WI38 (cell line): ENCODE measurements at regions not wholly inside any gene's neighbourhood (a gene's known extent, or its start where the extent isn't known, plus 50 kb on each side); places are given as distances from the start of the nearest gene placed in this dataset.

Experiments used
- H3K4me3 ChIP-seq: 2 replicates; pipeline ENCODE4 v1.5.1; 2011; ENCODE audit warnings: low read depth, mild to moderate bottlenecking, control low read depth, low read length
- TF ChIP-seq, protein P1 (sequence below): IDR thresholded peaks from 2 replicates; pipeline ENCODE4 v1.5.1; 2012; ENCODE audit warnings: low read depth, mild to moderate bottlenecking, control low read depth, low read length

GRCh38 chr1:209010475-209011230 lies 572.9 kb upstream of the CAMK1G start:
- TF ChIP-seq, protein P1, sequence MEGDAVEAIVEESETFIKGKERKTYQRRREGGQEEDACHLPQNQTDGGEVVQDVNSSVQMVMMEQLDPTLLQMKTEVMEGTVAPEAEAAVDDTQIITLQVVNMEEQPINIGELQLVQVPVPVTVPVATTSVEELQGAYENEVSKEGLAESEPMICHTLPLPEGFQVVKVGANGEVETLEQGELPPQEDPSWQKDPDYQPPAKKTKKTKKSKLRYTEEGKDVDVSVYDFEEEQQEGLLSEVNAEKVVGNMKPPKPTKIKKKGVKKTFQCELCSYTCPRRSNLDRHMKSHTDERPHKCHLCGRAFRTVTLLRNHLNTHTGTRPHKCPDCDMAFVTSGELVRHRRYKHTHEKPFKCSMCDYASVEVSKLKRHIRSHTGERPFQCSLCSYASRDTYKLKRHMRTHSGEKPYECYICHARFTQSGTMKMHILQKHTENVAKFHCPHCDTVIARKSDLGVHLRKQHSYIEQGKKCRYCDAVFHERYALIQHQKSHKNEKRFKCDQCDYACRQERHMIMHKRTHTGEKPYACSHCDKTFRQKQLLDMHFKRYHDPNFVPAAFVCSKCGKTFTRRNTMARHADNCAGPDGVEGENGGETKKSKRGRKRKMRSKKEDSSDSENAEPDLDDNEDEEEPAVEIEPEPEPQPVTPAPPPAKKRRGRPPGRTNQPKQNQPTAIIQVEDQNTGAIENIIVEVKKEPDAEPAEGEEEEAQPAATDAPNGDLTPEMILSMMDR, result no peak
- no peak overlapping the region for H3K4me3 ChIP-seq

GRCh38 chr1:209012443-209013196 lies 570.9 kb upstream of the CAMK1G start:
- TF ChIP-seq, protein P1, result no peak
- H3K4me3 ChIP-seq, result no peak overlapping the region

DNA sequence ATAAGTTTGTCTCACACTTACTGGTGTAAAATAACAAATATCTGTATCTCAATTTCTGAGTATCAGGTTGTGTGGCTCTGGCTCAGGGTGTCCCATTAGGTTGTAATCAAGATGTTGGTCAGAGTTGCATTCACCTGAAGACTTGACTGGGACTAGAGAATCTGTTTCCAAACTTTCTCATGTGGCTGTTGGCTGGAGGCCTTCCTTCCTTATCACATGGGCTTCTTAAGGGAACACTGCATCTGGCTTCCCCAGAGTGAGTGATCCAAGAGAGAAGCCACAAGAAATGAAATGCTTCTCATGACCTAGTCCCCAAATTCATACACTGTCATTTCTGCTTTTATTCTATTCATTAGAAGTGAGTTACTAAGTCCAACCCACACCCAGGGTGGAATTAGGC lies 568.4 kb upstream of the CAMK1G start:
- TF ChIP-seq, protein P1, result no peak

DNA sequence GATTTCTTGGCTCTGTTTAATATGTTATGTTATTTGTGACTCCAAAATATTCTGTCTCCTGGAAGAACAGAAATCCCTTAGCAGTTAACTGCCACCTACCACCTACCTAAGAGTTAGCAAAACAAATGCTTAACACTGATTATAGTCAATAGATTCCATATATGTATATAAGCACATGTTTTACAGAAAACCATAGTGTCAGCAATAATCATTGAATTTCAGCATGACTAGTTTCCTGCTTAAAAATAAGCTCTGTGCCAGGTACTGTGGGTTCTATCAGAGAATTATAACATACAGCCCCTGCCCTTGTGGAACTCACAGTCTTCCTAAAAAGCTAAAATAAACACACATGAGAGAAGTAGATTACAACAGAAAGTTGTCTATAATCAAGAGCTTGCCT lies 561.9 kb upstream of the CAMK1G start:
- TF ChIP-seq, protein P1, result no peak
- H3K4me3 ChIP-seq, result no peak overlapping the region

More for the DNA sequence above, 568.4 kb upstream of the CAMK1G start:
- H3K4me3 ChIP-seq, result no peak overlapping the region

GRCh38 chr1:209023790-209024189 lies 559.7 kb upstream of the CAMK1G start:
- TF ChIP-seq, protein P1, result no peak

DNA sequence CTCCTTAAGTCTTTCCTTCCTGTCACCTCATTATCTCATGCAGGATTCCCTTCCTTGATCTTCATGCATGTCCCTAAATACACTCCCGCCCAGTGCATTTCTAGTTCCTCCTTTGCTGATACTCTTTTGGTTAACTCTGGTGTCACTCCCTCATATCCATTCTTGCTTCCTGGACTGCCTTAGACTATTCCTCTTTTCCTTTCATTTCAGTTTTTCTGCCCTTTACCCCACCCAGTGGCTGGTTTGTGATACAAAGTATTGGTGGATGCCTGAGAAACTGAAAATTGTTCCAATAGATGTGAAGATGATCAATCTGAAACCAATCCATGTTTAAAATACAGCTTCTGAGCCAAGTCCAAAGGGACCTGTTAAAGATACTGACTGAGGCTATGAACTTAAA lies 553.8 kb upstream of the CAMK1G start:
- H3K4me3 ChIP-seq, result no peak overlapping the region
- TF ChIP-seq, protein P1, result no peak

More at GRCh38 chr1:209023790-209024189, 559.7 kb upstream of the CAMK1G start:
- no peak overlapping the region for H3K4me3 ChIP-seq

GRCh38 chr1:209030454-209031167 lies 552.9 kb upstream of the CAMK1G start:
- no peak overlapping the region for H3K4me3 ChIP-seq
- TF ChIP-seq, protein P1, result no peak
